Keratinocyte (primary cell): ENCODE measurements at regions not wholly inside any gene's neighbourhood (a gene's known extent, or its start where the extent isn't known, plus 50 kb on each side); places are given as distances from the start of the nearest gene placed in this dataset.

Source experiments
- DNase-seq: peaks from one replicate; pipeline ENCODE4 v3.0.0-alpha.2; 2011; ENCODE audit warnings: low read depth, missing footprints, low spot score
- FAIRE-seq: peaks from 2 replicates; lab custom pipeline; 2011; peaks lifted over from hg19 to GRCh38; lab: Jason Lieb, UNC
- H2AFZ ChIP-seq: 2 replicates; pipeline ENCODE4 v1.6.0; 2012; ENCODE audit warnings: low read length, control low read depth, inconsistent platforms; ENCODE audit not compliant: control insufficient read depth
- H3K27ac ChIP-seq: 2 replicates; pipeline ENCODE4 v1.5.1; 2011; ENCODE audit warnings: low read length; ENCODE audit not compliant: control insufficient read depth, insufficient read depth
- H3K27me3 ChIP-seq: 3 replicates; pipeline ENCODE4 v1.6.0; 2011; ENCODE audit warnings: low read length; ENCODE audit not compliant: control insufficient read depth, insufficient read depth; ENCODE audit errors: extremely low read depth
- H3K36me3 ChIP-seq, 2 experiments: 2 replicates in 1 of 2; 3 replicates in 1 of 2; pipeline ENCODE4 v1.5.1; 2011; ENCODE audit warnings: low read length in 2 of 2, mild to moderate bottlenecking in 1 of 2; ENCODE audit not compliant: control insufficient read depth in 2 of 2, insufficient read depth in 2 of 2; ENCODE audit errors: extremely low read depth in 1 of 2
- H3K4me1 ChIP-seq: 3 replicates; pipeline ENCODE4 v1.5.1; 2011; ENCODE audit warnings: low read length; ENCODE audit not compliant: control insufficient read depth, insufficient read depth; ENCODE audit errors: extremely low read depth
- H3K4me2 ChIP-seq: 3 replicates; pipeline ENCODE4 v1.6.0; 2011; ENCODE audit warnings: low read depth, low read length; ENCODE audit not compliant: control insufficient read depth, insufficient read depth; ENCODE audit errors: extremely low read depth
- H3K4me3 ChIP-seq, 3 experiments: fragments of 200-600 bp in 1 of 3; sonication (generic) in 1 of 3; 2 replicates in 2 of 3; 3 replicates in 1 of 3; pipeline ENCODE4 v1.5.1; 2011 to 2016; ENCODE audit warnings: low read length in 3 of 3, mild to moderate bottlenecking in 3 of 3, control low read depth in 2 of 3, inconsistent platforms in 1 of 3, low read depth in 1 of 3, mixed read lengths in 1 of 3, mixed run types in 1 of 3, moderate library complexity in 1 of 3; ENCODE audit not compliant: control insufficient read depth in 2 of 3, insufficient read depth in 2 of 3; ENCODE audit errors: extremely low read depth in 1 of 3
- H3K79me2 ChIP-seq: 2 replicates; pipeline ENCODE4 v1.6.0; 2012; ENCODE audit warnings: low read length; ENCODE audit not compliant: control insufficient read depth, insufficient read depth
- H3K9ac ChIP-seq: 3 replicates; pipeline ENCODE4 v1.6.0; 2011; ENCODE audit warnings: low read length; ENCODE audit not compliant: control insufficient read depth, insufficient read depth; ENCODE audit errors: extremely low read depth
- H3K9me1 ChIP-seq: 3 replicates; pipeline ENCODE4 v1.6.0; 2011; ENCODE audit warnings: low read length; ENCODE audit not compliant: control insufficient read depth, insufficient read depth; ENCODE audit errors: extremely low read depth
- H3K9me3 ChIP-seq: 2 replicates; pipeline ENCODE4 v1.5.1; 2012; ENCODE audit warnings: low read depth, low read length; ENCODE audit not compliant: control insufficient read depth
- H4K20me1 ChIP-seq: 3 replicates; pipeline ENCODE4 v1.6.0; 2011; ENCODE audit warnings: low read length; ENCODE audit not compliant: control insufficient read depth, insufficient read depth; ENCODE audit errors: extremely low read depth
- EZH2 ChIP-seq: IDR thresholded peaks from one replicate; pipeline ENCODE4 v1.6.1; 2012; ENCODE audit warnings: inconsistent platforms, mild to moderate bottlenecking, low read length, moderate library complexity
- dilution Hi-C: fragments of 300-500 bp; cut with MboI; formaldehyde crosslinking; loops from one replicate; pipeline ENCODE4 v1.7.0; 2020; ENCODE audit warnings: low sequenced_read_pairs; ENCODE audit not compliant: extremely low pct_ligation_motif_present
- TF ChIP-seq, protein P1 (sequence below), 3 experiments: IDR thresholded peaks in 1 of 3; conservative IDR thresholded peaks in 1 of 3; optimal IDR thresholded peaks in 1 of 3; 2 replicates in 2 of 3; 3 replicates in 1 of 3; pipeline versions ENCODE3 to v1.5.1; 2011; ENCODE audit warnings: low read length in 3 of 3, mild to moderate bottlenecking in 3 of 3, moderate library complexity in 2 of 3, control low read depth in 1 of 3, inconsistent platforms in 1 of 3; ENCODE audit not compliant: insufficient read depth in 2 of 3; ENCODE audit errors: extremely low read depth in 1 of 3

DNA sequence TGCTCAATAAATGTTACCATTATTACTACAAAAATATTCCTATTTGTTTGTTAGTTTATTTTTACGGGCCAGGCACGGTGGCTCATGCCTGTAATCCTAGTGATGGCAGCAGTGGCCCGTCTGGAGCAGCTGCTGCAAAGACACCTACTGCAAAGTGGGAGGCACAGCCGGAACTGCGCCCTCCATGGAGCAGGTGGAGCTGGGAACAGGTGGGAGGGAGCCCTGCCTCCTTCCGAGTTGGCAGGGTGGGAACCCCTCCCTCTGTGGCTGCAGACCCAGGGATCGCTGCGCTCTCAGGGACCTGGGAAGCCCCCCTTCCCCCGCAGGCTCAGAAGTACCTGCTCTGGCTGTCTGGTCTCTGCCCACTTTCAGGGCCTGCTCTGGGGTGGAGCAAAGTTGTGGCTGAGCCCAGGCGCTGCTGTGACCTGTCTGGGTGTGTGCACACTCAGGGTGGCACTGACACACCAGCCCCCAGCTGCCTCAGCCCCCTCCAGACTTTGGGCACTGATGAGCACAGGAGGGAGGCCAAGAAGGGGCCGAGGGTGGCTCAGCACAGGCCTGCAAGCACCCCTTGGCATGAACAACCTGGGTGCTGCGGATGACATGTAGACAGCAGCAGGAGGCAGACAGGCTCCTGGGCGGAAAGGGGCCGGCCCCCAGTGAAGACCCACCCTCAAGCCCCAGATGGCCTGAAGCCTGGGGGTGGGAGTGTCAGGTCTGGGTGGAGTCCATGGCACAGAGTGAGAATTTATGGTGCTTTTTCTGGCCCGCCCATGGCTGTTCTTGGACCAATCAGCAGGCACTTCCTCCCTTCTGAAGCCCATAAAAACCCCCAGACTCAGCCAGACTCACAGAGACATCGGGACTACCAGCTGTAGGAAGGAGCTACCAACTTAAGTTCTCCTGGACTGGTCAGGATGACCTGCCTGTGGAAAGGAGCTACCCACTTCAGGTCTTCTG, 103.7 kb upstream of the CLMP start:
- H3K36me3 ChIP-seq: no peaks in the 10 kb centered on the region
- H3K9me1 ChIP-seq: no peaks in the 10 kb centered on the region
- no peak for TF ChIP-seq EZH2
- TF ChIP-seq, protein P1, sequence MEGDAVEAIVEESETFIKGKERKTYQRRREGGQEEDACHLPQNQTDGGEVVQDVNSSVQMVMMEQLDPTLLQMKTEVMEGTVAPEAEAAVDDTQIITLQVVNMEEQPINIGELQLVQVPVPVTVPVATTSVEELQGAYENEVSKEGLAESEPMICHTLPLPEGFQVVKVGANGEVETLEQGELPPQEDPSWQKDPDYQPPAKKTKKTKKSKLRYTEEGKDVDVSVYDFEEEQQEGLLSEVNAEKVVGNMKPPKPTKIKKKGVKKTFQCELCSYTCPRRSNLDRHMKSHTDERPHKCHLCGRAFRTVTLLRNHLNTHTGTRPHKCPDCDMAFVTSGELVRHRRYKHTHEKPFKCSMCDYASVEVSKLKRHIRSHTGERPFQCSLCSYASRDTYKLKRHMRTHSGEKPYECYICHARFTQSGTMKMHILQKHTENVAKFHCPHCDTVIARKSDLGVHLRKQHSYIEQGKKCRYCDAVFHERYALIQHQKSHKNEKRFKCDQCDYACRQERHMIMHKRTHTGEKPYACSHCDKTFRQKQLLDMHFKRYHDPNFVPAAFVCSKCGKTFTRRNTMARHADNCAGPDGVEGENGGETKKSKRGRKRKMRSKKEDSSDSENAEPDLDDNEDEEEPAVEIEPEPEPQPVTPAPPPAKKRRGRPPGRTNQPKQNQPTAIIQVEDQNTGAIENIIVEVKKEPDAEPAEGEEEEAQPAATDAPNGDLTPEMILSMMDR (optimal IDR thresholded peaks at IDR 0.05 in 1 of 3, IDR thresholded peaks at IDR 0.05 in 1 of 3, conservative IDR thresholded peaks at IDR 0.05 in 1 of 3; ENCODE audit: extremely low read depth in 1 of 3, insufficient read depth in 2 of 3, low read length in 3 of 3): no peak
- no peak overlapping the region for H3K27ac ChIP-seq
- H3K79me2 ChIP-seq: no peaks in the 10 kb centered on the region
- DNase-seq (no peak), FAIRE-seq (no peak)
- H3K9me3 ChIP-seq: no peaks in the 10 kb centered on the region
- H3K9ac ChIP-seq: no peak overlapping the region
- H3K27me3 ChIP-seq: peaks cover 26% of the 10 kb centered on the region
- peaks cover 16% of the 10 kb centered on the region for H3K4me1 ChIP-seq
- H3K4me3 ChIP-seq: no peak overlapping the region
- no peak overlapping the region for H3K4me2 ChIP-seq
- H4K20me1 ChIP-seq: no peaks in the 10 kb centered on the region
- H2AFZ ChIP-seq: no peak overlapping the region
- dilution Hi-C loops: no loop called here

DNA sequence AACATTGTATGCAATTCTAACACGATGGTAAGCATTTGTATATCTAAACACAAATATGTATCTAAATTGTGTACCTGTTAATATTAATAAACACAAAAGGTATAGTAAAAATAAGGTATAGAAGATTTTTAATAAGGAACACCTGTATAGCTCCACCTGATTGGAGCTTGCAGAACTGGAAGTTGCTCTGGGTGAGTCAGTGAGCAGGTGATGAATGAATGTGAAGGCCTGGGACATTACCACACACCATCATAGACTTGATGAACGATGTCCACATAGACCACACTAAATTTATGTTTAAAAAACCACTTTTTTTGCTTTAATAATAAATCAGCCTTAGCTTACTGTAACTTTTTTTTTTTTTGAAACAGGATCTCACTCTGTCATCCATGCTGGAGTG, 97.6 kb upstream of the CLMP start:
- no peaks in the 10 kb centered on the region for H3K9me1 ChIP-seq
- no peak overlapping the region for H2AFZ ChIP-seq
- dilution Hi-C loops: no loop called here
- H3K27ac ChIP-seq: no peak overlapping the region
- no peak overlapping the region for H3K4me3 ChIP-seq
- DNase-seq (no peak), FAIRE-seq (no peak)
- no peaks in the 10 kb centered on the region for H3K4me1 ChIP-seq
- no peaks in the 10 kb centered on the region for H4K20me1 ChIP-seq
- H3K4me2 ChIP-seq: no peak overlapping the region
- H3K9me3 ChIP-seq: no peaks in the 10 kb centered on the region
- no peaks in the 10 kb centered on the region for H3K79me2 ChIP-seq
- TF ChIP-seq, protein P1 (optimal IDR thresholded peaks at IDR 0.05 in 1 of 3, IDR thresholded peaks at IDR 0.05 in 1 of 3, conservative IDR thresholded peaks at IDR 0.05 in 1 of 3; ENCODE audit: extremely low read depth in 1 of 3, insufficient read depth in 2 of 3, low read length in 3 of 3): no peak
- no peak for TF ChIP-seq EZH2
- peaks cover under 1% of the 10 kb centered on the region for H3K27me3 ChIP-seq
- no peak overlapping the region for H3K9ac ChIP-seq
- no peaks in the 10 kb centered on the region for H3K36me3 ChIP-seq
